ENCODE measurements at regions not wholly inside any gene's neighbourhood (a gene's known extent, or its start where the extent isn't known, plus 50 kb on each side); places are given as distances from the start of the nearest gene placed in this dataset.
"Not testable (repeated sequence)": the region's sequence is repeated elsewhere in the genome, so short reads cannot be mapped to it uniquely, and the experiment has no call there.

GRCh38 chr16:7804635-7805195 lies 472.1 kb downstream of the RBFOX1 start:
- Histone ChIP-seq H3K9ac (ENCODE audit: low read depth in 1 of 3, low read length in 3 of 3) (no peak overlapping the region), H3K27me3 (ENCODE audit: control insufficient read depth in 3 of 3, insufficient read depth in 3 of 3, low read length in 3 of 3) (no peaks in the 10 kb centered on the region), H3K36me3 (ENCODE audit: control insufficient read depth in 3 of 3, insufficient read depth in 3 of 3, low read length in 3 of 3) (no peaks in the 10 kb centered on the region), H3K27ac (ENCODE audit: low read depth, low read length) (no peak overlapping the region), H3K4me1 (ENCODE audit: control insufficient read depth in 3 of 3, insufficient read depth in 3 of 3, low read length in 3 of 3) (no peaks in the 10 kb centered on the region), H3K4me3 (ENCODE audit: low read length in 3 of 3) (no peak overlapping the region), H3K9me3 (ENCODE audit: control insufficient read depth in 3 of 3, low read length in 3 of 3) (no peaks in the 10 kb centered on the region)

DNA sequence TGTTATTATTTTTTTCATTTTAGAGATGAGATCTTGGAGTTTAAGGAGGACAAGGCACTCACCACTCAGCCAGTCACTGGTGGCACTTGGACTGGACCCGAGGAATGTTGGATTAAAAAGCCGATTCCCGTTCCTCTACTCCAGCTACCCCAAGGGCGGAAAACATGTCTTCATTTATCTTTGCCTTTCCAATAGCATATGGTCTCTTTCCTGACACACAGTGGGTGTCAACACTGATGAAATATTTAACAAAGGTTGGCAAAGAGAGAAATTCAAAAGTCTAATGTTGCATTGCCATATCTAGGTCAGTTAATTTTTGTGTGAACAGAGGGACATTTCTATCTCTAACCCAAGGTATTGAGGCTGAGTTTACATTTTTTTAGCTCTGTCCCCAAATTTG lies 459.7 kb downstream of the RBFOX1 start:
- no peaks in the 10 kb centered on the region for H3K9me3 ChIP-seq (ENCODE audit: control insufficient read depth in 3 of 3, low read length in 3 of 3)
- H3K4me1 ChIP-seq (ENCODE audit: control insufficient read depth in 3 of 3, insufficient read depth in 3 of 3, low read length in 3 of 3): no peaks in the 10 kb centered on the region
- H3K4me3 ChIP-seq (ENCODE audit: low read length in 3 of 3): no peak overlapping the region
- H3K27me3 ChIP-seq (ENCODE audit: control insufficient read depth in 3 of 3, insufficient read depth in 3 of 3, low read length in 3 of 3): no peaks in the 10 kb centered on the region
- no peak overlapping the region for H3K9ac ChIP-seq (ENCODE audit: low read depth in 1 of 3, low read length in 3 of 3)
- H3K27ac ChIP-seq (ENCODE audit: low read depth, low read length): no peak overlapping the region
- no peaks in the 10 kb centered on the region for H3K36me3 ChIP-seq (ENCODE audit: control insufficient read depth in 3 of 3, insufficient read depth in 3 of 3, low read length in 3 of 3)

DNA sequence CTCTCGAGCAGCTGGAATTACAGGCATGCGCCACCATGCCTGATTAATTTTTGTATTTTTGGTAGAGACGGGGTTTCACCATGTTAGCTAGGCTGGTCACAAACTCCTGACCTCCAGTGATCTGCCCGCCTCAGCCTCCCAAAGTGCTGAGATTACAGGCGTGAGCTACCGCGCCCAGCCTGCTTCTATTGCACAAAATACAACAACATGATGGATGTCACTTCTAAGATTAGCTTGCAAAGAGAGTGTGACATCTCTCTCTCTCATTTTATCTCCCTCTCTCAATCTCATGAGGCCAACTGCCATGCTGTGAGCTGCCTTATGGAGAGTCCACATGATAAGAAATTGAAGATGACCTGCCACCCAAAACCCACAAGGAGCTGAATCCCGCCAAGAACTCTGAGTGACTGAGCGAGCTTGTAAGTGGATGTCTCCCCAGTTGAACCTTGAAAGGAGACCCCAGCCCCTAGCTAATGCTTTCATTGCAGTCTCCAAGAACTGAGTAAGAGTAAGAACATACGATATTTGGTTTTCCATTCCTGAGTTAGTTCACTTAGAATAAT lies 458.5 kb downstream of the RBFOX1 start:
- no peak overlapping the region for H3K27ac ChIP-seq (ENCODE audit: low read depth, low read length)
- H3K9ac ChIP-seq (ENCODE audit: low read depth in 1 of 3, low read length in 3 of 3): no peak overlapping the region
- H3K27me3 ChIP-seq (ENCODE audit: control insufficient read depth in 3 of 3, insufficient read depth in 3 of 3, low read length in 3 of 3): no peaks in the 10 kb centered on the region
- no peaks in the 10 kb centered on the region for H3K9me3 ChIP-seq (ENCODE audit: control insufficient read depth in 3 of 3, low read length in 3 of 3)
- H3K36me3 ChIP-seq (ENCODE audit: control insufficient read depth in 3 of 3, insufficient read depth in 3 of 3, low read length in 3 of 3): no peaks in the 10 kb centered on the region
- no peaks in the 10 kb centered on the region for H3K4me1 ChIP-seq (ENCODE audit: control insufficient read depth in 3 of 3, insufficient read depth in 3 of 3, low read length in 3 of 3)
- no peak overlapping the region for H3K4me3 ChIP-seq (ENCODE audit: low read length in 3 of 3)

DNA sequence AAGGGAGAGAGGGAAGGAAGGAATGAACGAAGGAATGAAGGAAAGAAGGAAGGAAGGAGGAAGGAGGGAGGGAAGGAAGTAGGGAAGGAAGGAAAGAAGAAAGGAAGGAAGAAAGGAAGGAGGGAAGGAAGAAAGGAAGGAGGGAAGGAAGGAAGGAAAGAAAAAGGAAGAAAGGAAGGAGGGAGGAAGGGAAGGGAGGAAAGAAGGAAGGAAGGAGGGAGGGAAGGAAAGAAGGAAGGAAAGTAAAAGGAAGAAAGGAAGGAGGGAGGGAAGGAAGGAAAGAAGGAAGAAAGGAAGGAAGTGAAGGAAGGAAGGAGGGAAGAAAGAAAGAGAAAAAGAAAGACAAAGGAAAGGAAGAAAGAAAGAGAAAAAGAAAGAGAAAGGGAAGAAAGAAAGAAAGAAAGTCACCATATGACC lies 442.4 kb downstream of the RBFOX1 start:
- Histone ChIP-seq H3K9me3 (ENCODE audit: control insufficient read depth in 3 of 3, low read length in 3 of 3) (no peaks in the 10 kb centered on the region), H3K36me3 (ENCODE audit: control insufficient read depth in 3 of 3, insufficient read depth in 3 of 3, low read length in 3 of 3) (no peaks in the 10 kb centered on the region), H3K4me1 (ENCODE audit: control insufficient read depth in 3 of 3, insufficient read depth in 3 of 3, low read length in 3 of 3) (no peaks in the 10 kb centered on the region), H3K9ac (ENCODE audit: low read depth in 1 of 3, low read length in 3 of 3) (no peak overlapping the region), H3K27me3 (ENCODE audit: control insufficient read depth in 3 of 3, insufficient read depth in 3 of 3, low read length in 3 of 3) (no peaks in the 10 kb centered on the region), H3K27ac (ENCODE audit: low read depth, low read length) (no peak overlapping the region), H3K4me3 (ENCODE audit: low read length in 3 of 3) (no peak overlapping the region)

DNA sequence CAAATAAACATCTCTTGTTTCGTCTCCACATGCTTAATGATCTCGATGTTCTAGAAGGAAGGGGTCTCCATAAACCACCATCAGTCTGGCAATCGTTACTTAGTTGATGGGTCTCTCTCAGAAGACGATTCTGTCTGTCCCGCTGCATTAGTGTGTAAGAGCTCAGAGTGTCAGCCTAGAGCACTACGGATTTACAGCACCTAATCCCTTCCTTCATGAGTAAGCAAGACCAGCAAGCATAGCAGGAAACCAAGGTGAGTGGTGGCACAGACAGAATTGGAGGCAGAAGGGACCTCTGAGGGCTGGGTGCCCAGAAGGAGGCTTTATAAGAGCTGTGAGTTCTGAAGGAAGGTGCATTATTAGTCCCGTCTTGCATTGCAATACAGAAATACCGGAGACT lies 440.1 kb downstream of the RBFOX1 start:
- Histone ChIP-seq H3K9me3 (ENCODE audit: control insufficient read depth in 3 of 3, low read length in 3 of 3) (no peaks in the 10 kb centered on the region), H3K4me3 (ENCODE audit: low read length in 3 of 3) (no peak overlapping the region), H3K27ac (ENCODE audit: low read depth, low read length) (no peak overlapping the region), H3K4me1 (ENCODE audit: control insufficient read depth in 3 of 3, insufficient read depth in 3 of 3, low read length in 3 of 3) (no peaks in the 10 kb centered on the region), H3K9ac (ENCODE audit: low read depth in 1 of 3, low read length in 3 of 3) (no peak overlapping the region), H3K36me3 (ENCODE audit: control insufficient read depth in 3 of 3, insufficient read depth in 3 of 3, low read length in 3 of 3) (no peaks in the 10 kb centered on the region), H3K27me3 (ENCODE audit: control insufficient read depth in 3 of 3, insufficient read depth in 3 of 3, low read length in 3 of 3) (no peaks in the 10 kb centered on the region)

DNA sequence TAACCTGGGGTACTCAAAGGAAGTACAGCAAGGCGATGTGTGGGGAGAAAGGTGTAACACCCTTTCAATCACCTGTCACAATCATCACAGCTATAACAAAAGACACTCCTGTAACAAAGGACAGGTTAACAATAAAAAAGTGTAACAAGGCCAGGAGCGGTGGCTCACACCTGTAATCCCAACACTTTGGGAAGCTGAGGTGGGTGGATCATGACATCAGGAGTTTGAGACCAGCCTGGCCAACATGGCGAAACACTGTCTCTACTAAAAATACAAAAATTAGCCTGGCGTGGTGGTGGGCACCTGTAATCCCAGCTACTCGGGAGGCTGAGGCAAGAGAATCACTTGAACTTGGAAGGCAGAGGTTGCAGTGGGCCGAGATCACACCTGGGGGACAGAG lies 436.4 kb downstream of the RBFOX1 start:
- H3K9ac ChIP-seq (ENCODE audit: low read depth in 1 of 3, low read length in 3 of 3); H3K27me3 ChIP-seq (ENCODE audit: control insufficient read depth in 3 of 3, insufficient read depth in 3 of 3, low read length in 3 of 3); H3K36me3 ChIP-seq (ENCODE audit: control insufficient read depth in 3 of 3, insufficient read depth in 3 of 3, low read length in 3 of 3): not testable (repeated sequence)

GRCh38 chr16:7765079-7765550 lies 432.5 kb downstream of the RBFOX1 start:
- H3K36me3 ChIP-seq (ENCODE audit: control insufficient read depth in 3 of 3, insufficient read depth in 3 of 3, low read length in 3 of 3): no peaks in the 10 kb centered on the region
- no peaks in the 10 kb centered on the region for H3K4me1 ChIP-seq (ENCODE audit: control insufficient read depth in 3 of 3, insufficient read depth in 3 of 3, low read length in 3 of 3)
- H3K4me3 ChIP-seq (ENCODE audit: low read length in 3 of 3): no peak overlapping the region
- H3K9ac ChIP-seq (ENCODE audit: low read depth in 1 of 3, low read length in 3 of 3): no peak overlapping the region
- H3K27me3 ChIP-seq (ENCODE audit: control insufficient read depth in 3 of 3, insufficient read depth in 3 of 3, low read length in 3 of 3): no peaks in the 10 kb centered on the region
- H3K27ac ChIP-seq (ENCODE audit: low read depth, low read length): no peak overlapping the region
- H3K9me3 ChIP-seq (ENCODE audit: control insufficient read depth in 3 of 3, low read length in 3 of 3): no peaks in the 10 kb centered on the region

More for the DNA sequence above, 436.4 kb downstream of the RBFOX1 start:
- H3K4me3 ChIP-seq (ENCODE audit: low read length in 3 of 3); H3K27ac ChIP-seq (ENCODE audit: low read depth, low read length); H3K9me3 ChIP-seq (ENCODE audit: control insufficient read depth in 3 of 3, low read length in 3 of 3); H3K4me1 ChIP-seq (ENCODE audit: control insufficient read depth in 3 of 3, insufficient read depth in 3 of 3, low read length in 3 of 3): not testable (repeated sequence)

- Histone ChIP-seq H3K9ac (ENCODE audit: low read depth in 1 of 3, low read length in 3 of 3) (no peak overlapping the region), H3K27ac (ENCODE audit: low read depth, low read length) (no peak overlapping the region), H3K4me1 (ENCODE audit: control insufficient read depth in 3 of 3, insufficient read depth in 3 of 3, low read length in 3 of 3) (peaks cover 0 to 3% (median 0%) of the 10 kb centered on the region in 3 donors), H3K36me3 (ENCODE audit: control insufficient read depth in 3 of 3, insufficient read depth in 3 of 3, low read length in 3 of 3) (no peaks in the 10 kb centered on the region), H3K9me3 (ENCODE audit: control insufficient read depth in 3 of 3, low read length in 3 of 3) (no peaks in the 10 kb centered on the region), H3K27me3 (ENCODE audit: control insufficient read depth in 3 of 3, insufficient read depth in 3 of 3, low read length in 3 of 3) (no peaks in the 10 kb centered on the region), H3K4me3 (ENCODE audit: low read length in 3 of 3) (no peak overlapping the region)
Observed at GRCh38 chr16:7763111-7763510, 430.5 kb downstream of the RBFOX1 start.
